Esophagus (tissue), 2 donors: ENCODE measurements at regions not wholly inside any gene's neighbourhood (a gene's known extent, or its start where the extent isn't known, plus 50 kb on each side); places are given as distances from the start of the nearest gene placed in this dataset.

Source experiments
- H3K27ac ChIP-seq, 2 donors: one replicate each; pipeline ENCODE4 v1.5.1; 2013; ENCODE audit warnings: low read depth in 2 of 2, mild to moderate bottlenecking in 2 of 2, inconsistent platforms in 1 of 2, low read length in 1 of 2, moderate library complexity in 1 of 2
- H3K27me3 ChIP-seq, 2 donors: one replicate each; pipeline ENCODE4 v1.6.1; 2013; ENCODE audit warnings: low read length in 2 of 2, control low read depth in 1 of 2, mild to moderate bottlenecking in 1 of 2; ENCODE audit not compliant: insufficient read depth in 2 of 2, control insufficient read depth in 1 of 2
- H3K36me3 ChIP-seq, 2 donors: one replicate each; pipeline ENCODE4 v1.6.1; 2013; ENCODE audit warnings: low read length in 1 of 2; ENCODE audit not compliant: control insufficient read depth in 2 of 2, insufficient read depth in 2 of 2
- H3K4me1 ChIP-seq, 2 donors: one replicate each; pipeline ENCODE4 v1.6.1; 2013; ENCODE audit warnings: low read length in 1 of 2; ENCODE audit not compliant: control insufficient read depth in 2 of 2, insufficient read depth in 2 of 2
- H3K4me3 ChIP-seq, 2 donors: one replicate each; pipeline ENCODE4 v1.5.1; 2013; ENCODE audit warnings: low read length in 2 of 2, mild to moderate bottlenecking in 2 of 2, low read depth in 1 of 2, moderate library complexity in 1 of 2
- H3K9me3 ChIP-seq, 2 donors: one replicate each; pipeline ENCODE4 v1.6.1; 2013; ENCODE audit warnings: mild to moderate bottlenecking in 2 of 2, low read depth in 1 of 2, low read length in 1 of 2, moderate library complexity in 1 of 2; ENCODE audit not compliant: control insufficient read depth in 2 of 2, insufficient read depth in 1 of 2
- WGBS, 2 donors: extraction: QIAGEN DNeasy Blood & Tissue Kit; methylation state at CpG; one replicate each; pipeline ENCODE4 v1.1.7; 2013; 5-methylcytosine and 5-hydroxymethylcytosine counted together
- donor health status: healthy with polysubstance abuse.
- donor health status: Bipolar disorder and iron deficiency.

DNA sequence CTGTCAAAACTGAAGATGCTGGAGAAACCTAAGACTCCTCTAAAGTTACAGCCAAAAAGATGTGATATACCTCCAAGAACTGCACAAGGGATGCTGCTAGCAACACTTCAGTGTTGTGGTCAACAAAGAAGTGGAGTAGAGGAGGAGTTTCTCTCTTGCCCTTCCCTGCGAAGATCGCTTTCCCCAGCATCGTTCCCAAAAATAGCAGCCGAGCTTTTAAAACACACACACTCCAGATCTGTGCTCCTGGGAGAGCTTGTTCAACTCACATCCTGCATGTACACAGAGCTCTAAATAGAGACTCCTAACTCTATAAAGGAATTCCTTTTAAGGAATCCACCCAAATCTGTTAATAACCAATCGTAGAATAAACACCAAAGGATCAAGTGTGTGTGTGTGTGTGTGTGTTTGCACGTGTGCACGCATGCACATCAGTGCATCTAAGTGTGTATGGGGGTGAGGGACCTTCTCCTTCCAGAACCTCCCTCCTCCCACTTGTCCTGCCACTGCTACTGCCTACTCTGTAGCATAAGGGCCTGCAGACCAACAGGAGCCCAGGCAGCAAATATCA is 58.5 kb downstream of the PSMG1 start:
- no peaks in the 10 kb centered on the region for H3K36me3 ChIP-seq
- H3K4me1 ChIP-seq: no peaks in the 10 kb centered on the region
- no peak overlapping the region for H3K4me3 ChIP-seq
- no peak overlapping the region for H3K27ac ChIP-seq
- no peaks in the 10 kb centered on the region for H3K9me3 ChIP-seq
- H3K27me3 ChIP-seq: no peaks in the 10 kb centered on the region
- 59 to 65% methylated on average over 7 of the region's 7 CpGs for WGBS, 2 donors

DNA sequence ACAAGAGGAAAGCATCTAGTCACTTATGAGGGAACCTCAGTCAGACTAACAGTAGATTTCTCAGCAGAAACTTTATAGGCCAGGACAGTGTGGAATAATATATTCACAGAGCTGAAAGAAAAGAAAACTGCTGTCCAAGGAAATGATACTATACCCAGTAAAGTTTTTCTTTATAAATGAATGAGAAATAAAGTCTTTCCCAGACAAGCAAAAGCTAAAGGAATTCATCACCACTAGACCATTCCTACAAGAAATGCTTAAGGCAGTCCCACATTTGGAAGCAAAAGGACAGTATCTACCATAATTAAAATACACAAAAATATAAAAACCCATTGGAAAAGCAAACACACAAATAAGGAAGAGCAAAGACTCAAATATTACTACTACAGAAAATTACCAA is 59.9 kb downstream of the PSMG1 start:
- Histone ChIP-seq H3K36me3 (no peaks in the 10 kb centered on the region), H3K27ac (no peak overlapping the region), H3K9me3 (no peaks in the 10 kb centered on the region), H3K27me3 (no peaks in the 10 kb centered on the region), H3K4me3 (no peak overlapping the region), H3K4me1 (no peaks in the 10 kb centered on the region)

DNA sequence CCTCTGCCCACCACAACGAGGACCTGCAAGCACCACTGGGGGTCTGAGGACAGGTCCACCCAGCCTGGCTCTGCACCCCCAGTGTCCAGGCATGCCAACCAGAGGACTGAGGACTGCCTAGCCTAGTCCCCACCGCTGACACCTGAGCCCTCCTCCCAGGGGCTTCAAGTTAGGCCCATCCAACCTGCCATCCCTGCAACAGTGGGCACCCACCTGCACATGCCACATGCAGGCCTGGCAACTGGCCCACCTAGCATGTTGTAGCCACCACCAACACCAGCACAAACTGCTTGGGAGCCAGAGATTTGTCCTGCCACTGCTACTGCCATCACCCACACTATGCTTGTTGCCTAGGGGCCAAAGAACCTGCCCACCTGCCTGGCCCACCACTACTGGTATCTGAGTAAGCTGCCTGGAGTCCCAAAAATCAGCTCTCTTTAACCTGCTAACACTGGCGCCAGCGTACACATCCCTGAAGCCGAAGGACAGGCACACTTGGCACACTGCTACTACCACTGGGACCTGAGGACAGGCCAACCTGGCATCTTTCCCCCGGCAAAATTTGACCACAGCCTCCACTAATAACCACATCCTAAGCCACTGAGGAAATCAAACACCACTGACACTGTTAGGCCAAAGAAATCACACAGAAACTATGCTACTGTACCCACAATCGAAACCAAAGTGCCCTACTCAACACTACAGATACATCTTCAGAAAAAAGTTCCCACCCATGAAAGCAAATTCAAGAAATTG is 61.5 kb downstream of the PSMG1 start:
- H3K4me3 ChIP-seq: no peak overlapping the region
- H3K27me3 ChIP-seq: no peaks in the 10 kb centered on the region
- H3K27ac ChIP-seq: no peak overlapping the region
- no peaks in the 10 kb centered on the region for H3K4me1 ChIP-seq
- no peaks in the 10 kb centered on the region for H3K36me3 ChIP-seq
- WGBS, 2 donors: 77 to 88% methylated on average over 7 of the region's 7 CpGs
- H3K9me3 ChIP-seq: no peaks in the 10 kb centered on the region

DNA sequence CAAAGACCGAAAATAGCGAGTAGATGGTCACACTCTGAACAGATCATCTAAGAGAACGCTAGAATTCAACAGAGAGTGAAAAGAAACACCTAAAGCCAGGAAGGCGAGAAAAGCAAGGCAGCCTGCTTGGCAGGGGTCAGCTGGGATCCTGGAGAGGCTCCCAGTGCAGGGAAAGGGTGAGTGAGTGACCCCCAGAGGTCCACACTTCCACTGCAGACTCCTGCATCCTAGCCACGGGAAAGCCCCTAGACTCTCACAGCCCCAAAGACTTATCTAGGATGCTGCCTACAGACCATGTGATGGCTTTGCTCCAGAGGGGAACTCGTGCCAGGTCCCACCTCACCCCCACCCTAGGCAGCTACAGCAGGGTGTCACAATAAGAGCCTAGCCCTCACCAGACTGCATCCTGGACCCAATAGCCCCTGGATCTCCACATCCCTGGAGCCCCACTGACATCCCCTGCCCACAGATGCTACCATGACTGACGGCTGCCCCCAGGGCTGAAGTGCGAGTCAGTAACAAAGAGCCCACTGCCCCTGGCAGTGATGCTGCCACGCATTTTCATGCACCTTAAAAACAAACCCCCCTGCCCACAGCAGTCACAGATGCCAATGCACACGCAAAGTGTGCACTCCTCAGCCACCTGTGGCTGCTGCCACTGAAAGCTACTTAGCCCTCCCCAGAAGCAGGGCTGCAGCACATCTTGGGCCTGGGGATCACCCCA is 62.2 kb downstream of the PSMG1 start:
- WGBS, 2 donors: 74% methylated on average over 10 of the region's 10 CpGs

DNA sequence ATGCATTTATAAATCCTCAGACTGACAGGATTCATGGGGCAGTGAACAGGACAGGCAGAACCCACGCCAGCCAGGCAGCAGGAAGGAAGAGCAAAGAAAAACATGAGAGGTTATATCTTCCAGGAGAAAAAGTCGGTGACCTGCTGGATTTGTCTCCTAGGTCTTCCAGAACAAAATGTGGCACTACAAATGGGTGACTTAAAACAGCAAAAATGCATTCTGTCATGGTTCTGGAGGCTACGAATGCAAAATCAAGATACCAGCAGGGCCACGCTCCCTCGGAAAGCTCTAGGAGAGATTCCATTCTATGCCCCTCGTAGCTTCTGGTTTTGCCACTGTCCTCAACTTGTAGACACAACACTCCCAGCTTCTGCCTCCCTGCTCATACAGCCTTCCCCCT is 63.4 kb downstream of the PSMG1 start:
- Histone ChIP-seq H3K36me3 (no peaks in the 10 kb centered on the region), H3K4me1 (peaks cover 3 to 8% of the 10 kb centered on the region in 2 donors), H3K27me3 (no peaks in the 10 kb centered on the region), H3K27ac (no peak overlapping the region), H3K4me3 (no peak overlapping the region), H3K9me3 (no peaks in the 10 kb centered on the region)
- 91 to 93% methylated on average over 6 of the region's 6 CpGs for WGBS, 2 donors

More for the DNA sequence above, 62.2 kb downstream of the PSMG1 start:
- H3K4me1 ChIP-seq: no peaks in the 10 kb centered on the region
- no peak overlapping the region for H3K4me3 ChIP-seq
- H3K36me3 ChIP-seq: no peaks in the 10 kb centered on the region
- no peak overlapping the region for H3K27ac ChIP-seq
- H3K27me3 ChIP-seq: no peaks in the 10 kb centered on the region
- no peaks in the 10 kb centered on the region for H3K9me3 ChIP-seq

DNA sequence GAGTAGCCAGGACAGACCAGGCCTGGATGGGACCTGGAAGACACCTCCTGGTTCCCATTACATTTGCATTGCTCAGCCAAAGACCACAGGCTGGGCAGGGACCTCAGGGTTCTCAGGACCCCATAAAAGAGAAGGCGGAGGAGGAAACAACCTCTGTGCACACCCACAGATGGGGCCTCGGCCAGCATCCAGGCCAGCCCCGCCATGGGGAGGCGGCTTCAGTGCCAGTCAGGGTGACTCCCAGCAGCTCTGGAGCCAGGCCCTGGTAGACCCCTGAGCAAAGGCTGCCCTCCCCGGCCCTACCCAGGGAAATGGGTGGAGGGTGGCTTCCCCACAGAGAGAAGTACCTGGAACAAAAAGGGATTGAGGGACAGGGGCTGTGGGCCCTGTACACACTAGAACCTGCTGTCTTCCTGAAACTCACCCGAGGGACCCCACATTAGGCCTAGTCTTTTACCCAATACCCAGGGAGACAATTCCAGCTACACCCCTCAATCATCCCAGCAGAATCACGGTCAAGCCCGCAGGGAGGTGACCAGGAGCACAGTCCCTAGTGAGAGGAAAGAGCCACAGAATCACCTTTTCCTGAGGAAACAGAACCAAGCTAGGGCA is 64.5 kb downstream of the PSMG1 start:
- Histone ChIP-seq H3K36me3 (no peaks in the 10 kb centered on the region), H3K4me3 (no peak overlapping the region)

DNA sequence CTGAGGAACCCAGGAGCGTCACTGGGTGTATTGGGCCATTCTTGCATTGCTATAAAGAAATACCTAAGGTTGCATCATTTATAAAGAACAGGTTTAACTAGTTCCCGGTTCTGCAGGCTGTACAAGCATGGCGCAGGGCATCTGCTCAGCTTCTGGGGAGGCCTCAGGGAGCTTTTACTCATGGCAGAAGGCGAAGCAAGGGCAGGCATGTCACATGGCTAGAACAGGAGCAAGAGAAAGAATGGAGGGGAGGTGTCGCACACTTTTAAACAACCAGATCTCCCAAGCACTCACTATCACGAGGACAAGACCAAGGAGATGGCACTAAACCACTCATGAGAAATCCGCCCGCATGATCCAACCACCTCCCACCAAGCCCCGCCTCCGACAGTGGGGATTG is 65.2 kb downstream of the PSMG1 start:
- Histone ChIP-seq H3K36me3 (no peaks in the 10 kb centered on the region), H3K4me1 (peaks cover 5 to 9% of the 10 kb centered on the region in 2 donors), H3K27ac (no peak overlapping the region), H3K4me3 (no peak overlapping the region), H3K9me3 (no peaks in the 10 kb centered on the region), H3K27me3 (no peaks in the 10 kb centered on the region)
- 92 to 93% methylated on average over 10 of the region's 10 CpGs for WGBS, 2 donors

More for the DNA sequence above, 64.5 kb downstream of the PSMG1 start:
- WGBS, 2 donors: 88 to 91% methylated on average over 8 of the region's 8 CpGs
- no peaks in the 10 kb centered on the region for H3K27me3 ChIP-seq
- H3K4me1 ChIP-seq: peaks cover 5 to 9% of the 10 kb centered on the region in 2 donors
- H3K27ac ChIP-seq: no peak overlapping the region
- H3K9me3 ChIP-seq: no peaks in the 10 kb centered on the region

DNA sequence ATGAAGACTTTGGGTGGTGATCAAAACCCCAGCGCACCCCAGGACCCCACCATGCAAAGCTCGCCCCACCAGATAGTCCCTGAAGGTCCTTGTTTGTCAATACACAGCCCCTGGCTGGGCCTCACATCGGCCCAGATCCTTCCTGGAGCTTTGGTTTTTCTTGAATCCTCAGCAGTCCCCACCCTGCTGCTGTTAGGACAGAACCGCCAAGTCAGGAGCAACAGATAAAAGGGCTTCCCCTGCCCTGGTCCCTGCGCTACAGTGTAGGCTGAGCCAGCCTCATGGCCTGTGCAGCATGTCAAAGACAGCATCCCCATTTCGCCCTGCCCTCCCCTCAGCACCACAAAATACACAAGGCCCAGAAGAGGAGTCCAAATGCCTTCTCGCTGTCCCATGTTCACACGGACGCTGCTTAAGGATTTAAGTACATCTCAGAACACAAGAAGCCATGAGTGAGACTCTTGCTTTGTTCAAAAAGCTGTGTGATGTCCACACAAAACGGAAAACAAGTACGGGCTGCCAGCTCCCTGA is 65.7 kb downstream of the PSMG1 start:
- H3K36me3 ChIP-seq: no peaks in the 10 kb centered on the region
- no peaks in the 10 kb centered on the region for H3K9me3 ChIP-seq
- peaks cover 5 to 9% of the 10 kb centered on the region in 2 donors for H3K4me1 ChIP-seq
- WGBS, 2 donors: 92 to 96% methylated on average over 11 of the region's 11 CpGs
- no peaks in the 10 kb centered on the region for H3K27me3 ChIP-seq
- no peak overlapping the region for H3K27ac ChIP-seq
- H3K4me3 ChIP-seq: no peak overlapping the region

DNA sequence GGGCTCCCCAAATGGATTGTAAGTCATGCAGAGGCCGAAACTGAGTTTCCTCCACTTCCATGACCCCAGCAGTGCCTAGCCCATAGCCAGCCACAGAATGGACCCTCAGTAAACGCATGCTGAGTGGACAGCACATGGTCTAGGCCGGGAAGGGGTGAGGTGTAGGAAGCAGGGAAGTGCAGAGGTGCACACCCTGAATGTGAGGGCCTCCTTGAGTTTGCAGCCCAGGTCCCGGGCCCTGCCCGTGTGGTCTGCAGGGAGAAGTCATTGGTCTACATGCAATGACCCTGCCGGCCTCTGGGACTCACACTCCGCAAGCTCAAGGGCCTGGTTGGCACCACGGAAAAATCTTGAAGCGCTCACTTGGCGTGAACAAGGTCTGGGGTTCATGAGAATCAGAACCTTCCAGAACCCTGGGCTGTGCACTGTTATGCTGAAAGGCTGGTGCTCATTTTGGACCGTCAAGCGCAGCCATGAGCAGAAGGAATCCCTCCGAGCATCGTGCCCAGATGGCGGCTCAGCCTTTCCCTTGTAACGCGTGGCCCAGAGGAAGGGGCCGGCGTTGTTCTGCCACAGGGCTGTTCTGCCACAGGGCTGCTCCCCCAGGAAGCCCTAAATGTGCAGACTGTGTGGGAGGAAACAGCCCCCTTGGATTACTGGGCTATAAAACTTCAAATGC is 66.4 kb downstream of the PSMG1 start:
- Histone ChIP-seq H3K27ac (no peak overlapping the region), H3K9me3 (no peaks in the 10 kb centered on the region), H3K4me3 (no peak overlapping the region), H3K36me3 (no peaks in the 10 kb centered on the region), H3K27me3 (no peaks in the 10 kb centered on the region), H3K4me1 (peaks cover 5 to 9% of the 10 kb centered on the region in 2 donors)
- WGBS, 2 donors: 92% methylated on average over 19 of the region's 19 CpGs
